Parathyroid adenoma (tissue), 2 donors: ENCODE measurements at regions not wholly inside any gene's neighbourhood (a gene's known extent, or its start where the extent isn't known, plus 50 kb on each side); places are given as distances from the start of the nearest gene placed in this dataset.

Source experiments
- H2AFZ ChIP-seq: fragments of 300-600 bp; sonication (generic); one replicate; pipeline ENCODE4 v1.7.0; 2017; ENCODE audit warnings: antibody characterized with exemption, mild to moderate bottlenecking
- H3K27ac ChIP-seq: fragments of 300-600 bp; sonication (generic); one replicate; pipeline ENCODE4 v1.7.0; 2017
- H3K27me3 ChIP-seq: fragments of 300-600 bp; sonication (generic); one replicate; pipeline ENCODE4 v1.7.0; 2017; ENCODE audit warnings: low read length; ENCODE audit not compliant: control insufficient read depth, insufficient read depth
- H3K36me3 ChIP-seq: fragments of 300-600 bp; sonication (generic); one replicate; pipeline ENCODE4 v1.7.0; 2017; ENCODE audit warnings: low read length; ENCODE audit not compliant: control insufficient read depth, insufficient read depth
- H3K4me1 ChIP-seq: fragments of 300-600 bp; sonication (generic); one replicate; pipeline ENCODE4 v1.7.0; 2017; ENCODE audit warnings: control low read depth
- H3K4me2 ChIP-seq: fragments of 300-600 bp; sonication (generic); one replicate; pipeline ENCODE4 v1.7.0; 2017; ENCODE audit warnings: low read length
- H3K4me3 ChIP-seq: fragments of 300-600 bp; sonication (generic); one replicate; pipeline ENCODE4 v1.7.0; 2017; ENCODE audit warnings: low read depth, low read length
- H3K79me2 ChIP-seq: fragments of 300-600 bp; sonication (generic); one replicate; pipeline ENCODE4 v1.7.0; 2017; ENCODE audit warnings: control low read depth
- H3K9ac ChIP-seq: fragments of 300-600 bp; sonication (generic); one replicate; pipeline ENCODE4 v1.7.0; 2017; ENCODE audit warnings: mild to moderate bottlenecking
- H3K9me3 ChIP-seq: fragments of 300-600 bp; sonication (generic); one replicate; pipeline ENCODE4 v1.7.0; 2017; ENCODE audit warnings: low read length; ENCODE audit not compliant: control insufficient read depth
- CTCF ChIP-seq: fragments of 300-600 bp; sonication (generic); IDR thresholded peaks from one replicate; pipeline ENCODE4 v1.7.0; 2017; ENCODE audit warnings: antibody characterized with exemption, mild to moderate bottlenecking
- donor health status: primary hyperparathyroidism.

- H3K4me1 ChIP-seq = peaks cover 2% of the 10 kb centered on the region
- no peaks in the 10 kb centered on the region for H3K27me3 ChIP-seq
- no peak for TF ChIP-seq CTCF
- H2AFZ ChIP-seq = no peak overlapping the region
- no peak overlapping the region for H3K4me2 ChIP-seq
- no peak overlapping the region for H3K9ac ChIP-seq
- no peak overlapping the region for H3K27ac ChIP-seq
- no peaks in the 10 kb centered on the region for H3K36me3 ChIP-seq
- no peaks in the 10 kb centered on the region for H3K9me3 ChIP-seq
- no peak overlapping the region for H3K4me3 ChIP-seq
- no peaks in the 10 kb centered on the region for H3K79me2 ChIP-seq
Observed at GRCh38 chr6:90656325-90656724, 69.5 kb upstream of the MAP3K7 start.

GRCh38 chr6:90654806-90655205, 67.9 kb upstream of the MAP3K7 start:
- H3K79me2 ChIP-seq = no peaks in the 10 kb centered on the region
- H3K4me1 ChIP-seq = peaks cover 2% of the 10 kb centered on the region
- no peaks in the 10 kb centered on the region for H3K27me3 ChIP-seq
- H3K4me2 ChIP-seq = no peak overlapping the region
- H3K27ac ChIP-seq = no peak overlapping the region
- no peak overlapping the region for H3K4me3 ChIP-seq
- no peaks in the 10 kb centered on the region for H3K36me3 ChIP-seq
- no peaks in the 10 kb centered on the region for H3K9me3 ChIP-seq
- TF ChIP-seq CTCF = no peak
- no peak overlapping the region for H3K9ac ChIP-seq
- no peak overlapping the region for H2AFZ ChIP-seq

DNA sequence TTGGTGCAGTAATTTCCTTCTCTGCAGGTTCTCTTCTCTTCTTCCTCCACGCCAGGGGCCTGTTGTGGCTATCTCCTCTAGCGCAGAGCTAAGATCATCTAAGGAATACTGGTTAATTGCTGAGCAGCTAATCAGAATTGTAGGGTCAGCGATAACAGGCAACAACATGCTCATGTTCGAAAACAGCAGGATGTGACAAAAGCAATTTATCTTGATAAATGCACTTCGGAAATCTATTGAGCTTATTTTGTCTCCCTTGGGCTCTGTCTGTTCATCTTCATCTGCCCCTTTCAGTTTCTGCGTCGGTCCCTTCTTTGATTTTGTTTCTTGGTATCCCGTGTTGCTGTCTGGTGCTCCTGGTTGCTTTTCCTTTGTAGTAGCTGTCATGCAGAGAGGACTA, 67.3 kb upstream of the MAP3K7 start:
- no peak for TF ChIP-seq CTCF
- H3K4me1 ChIP-seq = peaks cover 2% of the 10 kb centered on the region
- H3K79me2 ChIP-seq = no peaks in the 10 kb centered on the region

GRCh38 chr6:90653750-90654149, 66.9 kb upstream of the MAP3K7 start:
- Histone ChIP-seq H3K27me3 (no peaks in the 10 kb centered on the region), H3K27ac (peak overlapping the region; percentile 26), H3K4me2 (no peak overlapping the region), H3K4me3 (no peak overlapping the region), H2AFZ (peak overlapping the region; percentile 66), H3K79me2 (no peaks in the 10 kb centered on the region), H3K9me3 (no peaks in the 10 kb centered on the region), H3K9ac (no peak overlapping the region), H3K4me1 (peaks cover 2% of the 10 kb centered on the region), H3K36me3 (no peaks in the 10 kb centered on the region)
- TF ChIP-seq CTCF = no peak

More for the DNA sequence above, 67.3 kb upstream of the MAP3K7 start:
- Histone ChIP-seq H3K4me2 (no peak overlapping the region), H3K4me3 (no peak overlapping the region), H2AFZ (peak overlapping the region; percentile 66), H3K36me3 (no peaks in the 10 kb centered on the region), H3K9me3 (no peaks in the 10 kb centered on the region), H3K27ac (peak overlapping the region; percentile 26), H3K27me3 (no peaks in the 10 kb centered on the region), H3K9ac (no peak overlapping the region)

- Histone ChIP-seq H3K4me2 (no peak overlapping the region), H3K27me3 (no peaks in the 10 kb centered on the region), H3K9me3 (no peaks in the 10 kb centered on the region), H2AFZ (no peak overlapping the region), H3K79me2 (no peaks in the 10 kb centered on the region), H3K27ac (no peak overlapping the region), H3K4me1 (peaks cover 3% of the 10 kb centered on the region), H3K36me3 (no peaks in the 10 kb centered on the region), H3K4me3 (no peak overlapping the region), H3K9ac (no peak overlapping the region)
- TF ChIP-seq CTCF = no peak
Observed at GRCh38 chr6:90650041-90650940, 63.4 kb upstream of the MAP3K7 start.
